Sigmoid colon (tissue), 4 donors: ENCODE measurements at regions not wholly inside any gene's neighbourhood (a gene's known extent, or its start where the extent isn't known, plus 50 kb on each side); places are given as distances from the start of the nearest gene placed in this dataset.

Source experiments
- CTCF ChIP-seq, 4 experiments: fragments of 450-650 bp in 3 of 4; fragments of 200-600 bp in 1 of 4; IDR thresholded peaks; one replicate each; pipeline ENCODE4 v1.5.1; 2016 to 2019; ENCODE audit warnings: antibody characterized with exemption in 4 of 4, mild to moderate bottlenecking in 3 of 4, moderate library complexity in 2 of 4
- EP300 ChIP-seq, 4 donors: sonication (generic); formaldehyde crosslinking; IDR thresholded peaks; one replicate each; pipeline ENCODE4 v1.6.1; 2017; ENCODE audit warnings: antibody characterized with exemption in 4 of 4
- POLR2A ChIP-seq, 2 donors: fragments of 450-650 bp; IDR thresholded peaks; one replicate each; pipeline ENCODE4 v1.6.1; 2016; ENCODE audit warnings: antibody characterized with exemption in 2 of 2, mild to moderate bottlenecking in 2 of 2, moderate library complexity in 2 of 2
- POLR2AphosphoS5 ChIP-seq, 4 donors: sonication (generic); formaldehyde crosslinking; IDR thresholded peaks; one replicate each; pipeline ENCODE4 v1.6.1; 2017; ENCODE audit warnings: antibody characterized with exemption in 4 of 4

DNA sequence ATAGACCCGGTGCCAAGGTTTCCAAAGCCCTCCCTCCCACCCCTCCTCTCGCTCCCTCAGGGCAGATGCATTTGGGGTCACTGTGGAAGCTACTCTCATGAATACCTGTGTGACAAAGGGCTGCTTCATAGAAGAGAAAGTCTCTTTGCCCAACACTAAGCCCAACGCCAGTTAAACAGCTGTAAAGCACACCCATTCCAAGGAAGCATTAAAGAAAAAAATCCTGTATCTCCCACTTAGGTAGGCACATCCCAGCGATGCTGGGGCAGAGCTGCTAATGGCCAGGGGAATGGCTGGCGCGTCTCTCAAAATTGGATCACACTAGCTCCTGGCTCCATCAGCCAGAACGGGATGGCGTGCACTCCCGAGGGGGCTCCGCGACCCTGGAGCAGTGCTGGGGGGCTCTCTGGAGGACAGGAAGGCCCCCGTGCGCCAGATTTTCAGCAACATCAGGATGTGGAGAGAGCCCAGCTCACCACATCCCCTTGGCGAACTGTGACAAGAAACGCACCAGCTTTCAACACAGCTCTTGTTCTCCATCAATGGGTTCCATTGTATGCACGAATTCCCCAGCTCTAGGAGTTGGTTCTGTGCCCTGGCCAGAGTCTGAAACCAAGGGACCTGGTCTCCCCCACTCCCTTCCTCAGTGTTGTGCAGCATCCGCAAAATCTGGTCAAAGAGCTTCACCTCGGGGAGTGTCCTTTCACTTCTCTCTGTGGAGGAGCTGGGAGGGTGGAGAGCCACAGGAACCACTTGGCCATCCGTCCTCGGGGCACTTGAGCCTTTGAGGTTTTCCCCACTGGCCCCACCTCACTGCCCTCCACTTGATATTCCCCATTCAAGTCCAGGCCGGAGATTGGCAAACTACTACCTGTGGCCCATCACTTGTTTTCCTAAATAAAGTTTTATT lies 74.1 kb downstream of the TFAP2C start:
- TF ChIP-seq EP300 (IDR thresholded peaks at IDR 0.05) (no peak), CTCF (IDR thresholded peaks at IDR 0.05) (no peak), POLR2A (IDR thresholded peaks at IDR 0.05) (no peak), POLR2AphosphoS5 (IDR thresholded peaks at IDR 0.05) (no peak)
